ENCODE measurements at regions not wholly inside any gene's neighbourhood (a gene's known extent, or its start where the extent isn't known, plus 50 kb on each side); places are given as distances from the start of the nearest gene placed in this dataset.

DNA sequence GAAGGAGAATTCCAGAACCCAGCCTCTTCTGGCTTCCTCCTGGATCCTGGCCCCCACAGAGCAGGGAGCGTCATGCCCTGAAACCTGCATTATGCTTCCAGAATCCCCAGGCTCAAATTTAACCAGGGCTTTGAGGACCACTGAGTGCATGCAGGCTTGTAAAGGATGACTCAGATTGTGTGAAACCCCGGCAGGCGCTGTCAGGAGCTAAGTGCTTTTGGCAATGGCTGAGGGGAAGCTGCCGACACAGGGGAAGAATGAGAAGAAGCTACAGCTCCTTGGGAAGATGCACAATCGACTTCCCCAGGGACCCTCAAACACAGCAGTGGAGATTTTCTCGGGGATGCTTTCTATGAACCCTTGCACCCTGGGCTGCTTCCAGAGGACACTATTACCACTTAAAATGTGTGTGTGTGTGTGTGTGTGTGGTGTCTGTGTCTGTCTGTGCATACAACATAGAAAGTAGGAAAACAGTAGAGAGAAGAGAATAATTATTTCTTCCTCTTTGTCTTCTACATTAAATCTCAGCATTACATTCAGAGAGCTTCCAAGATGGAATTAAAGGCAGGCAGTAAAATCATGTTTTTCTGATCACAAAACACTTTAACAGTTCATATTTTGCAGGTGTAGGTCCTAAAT is 183.5 kb upstream of the INHBA start:
- TF ChIP-seq, protein P1, sequence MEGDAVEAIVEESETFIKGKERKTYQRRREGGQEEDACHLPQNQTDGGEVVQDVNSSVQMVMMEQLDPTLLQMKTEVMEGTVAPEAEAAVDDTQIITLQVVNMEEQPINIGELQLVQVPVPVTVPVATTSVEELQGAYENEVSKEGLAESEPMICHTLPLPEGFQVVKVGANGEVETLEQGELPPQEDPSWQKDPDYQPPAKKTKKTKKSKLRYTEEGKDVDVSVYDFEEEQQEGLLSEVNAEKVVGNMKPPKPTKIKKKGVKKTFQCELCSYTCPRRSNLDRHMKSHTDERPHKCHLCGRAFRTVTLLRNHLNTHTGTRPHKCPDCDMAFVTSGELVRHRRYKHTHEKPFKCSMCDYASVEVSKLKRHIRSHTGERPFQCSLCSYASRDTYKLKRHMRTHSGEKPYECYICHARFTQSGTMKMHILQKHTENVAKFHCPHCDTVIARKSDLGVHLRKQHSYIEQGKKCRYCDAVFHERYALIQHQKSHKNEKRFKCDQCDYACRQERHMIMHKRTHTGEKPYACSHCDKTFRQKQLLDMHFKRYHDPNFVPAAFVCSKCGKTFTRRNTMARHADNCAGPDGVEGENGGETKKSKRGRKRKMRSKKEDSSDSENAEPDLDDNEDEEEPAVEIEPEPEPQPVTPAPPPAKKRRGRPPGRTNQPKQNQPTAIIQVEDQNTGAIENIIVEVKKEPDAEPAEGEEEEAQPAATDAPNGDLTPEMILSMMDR (conservative IDR thresholded peaks at IDR 0.05; ENCODE audit: control insufficient read depth, insufficient read depth, low read depth, low read length) = no peak
- no peak overlapping the region for H3K4me3 ChIP-seq (ENCODE audit: control insufficient read depth, low read depth, low read length)
- peak; percentile 98 for DNase-seq (ENCODE audit: low read depth)

- TF ChIP-seq, protein P1 (conservative IDR thresholded peaks at IDR 0.05; ENCODE audit: control insufficient read depth, insufficient read depth, low read depth, low read length) = no peak
- H3K4me3 ChIP-seq (ENCODE audit: control insufficient read depth, low read depth, low read length) = no peak overlapping the region
- peak; percentile 70 for DNase-seq (ENCODE audit: low read depth)
Observed at GRCh38 chr7:41885748-41886147, 182.9 kb upstream of the INHBA start.

GRCh38 chr7:41885078-41885477 is 182.2 kb upstream of the INHBA start:
- H3K4me3 ChIP-seq (ENCODE audit: control insufficient read depth, low read depth, low read length) = no peak overlapping the region
- peak; percentile 60 for DNase-seq (ENCODE audit: low read depth)
- TF ChIP-seq, protein P1 (conservative IDR thresholded peaks at IDR 0.05; ENCODE audit: control insufficient read depth, insufficient read depth, low read depth, low read length) = no peak

DNA sequence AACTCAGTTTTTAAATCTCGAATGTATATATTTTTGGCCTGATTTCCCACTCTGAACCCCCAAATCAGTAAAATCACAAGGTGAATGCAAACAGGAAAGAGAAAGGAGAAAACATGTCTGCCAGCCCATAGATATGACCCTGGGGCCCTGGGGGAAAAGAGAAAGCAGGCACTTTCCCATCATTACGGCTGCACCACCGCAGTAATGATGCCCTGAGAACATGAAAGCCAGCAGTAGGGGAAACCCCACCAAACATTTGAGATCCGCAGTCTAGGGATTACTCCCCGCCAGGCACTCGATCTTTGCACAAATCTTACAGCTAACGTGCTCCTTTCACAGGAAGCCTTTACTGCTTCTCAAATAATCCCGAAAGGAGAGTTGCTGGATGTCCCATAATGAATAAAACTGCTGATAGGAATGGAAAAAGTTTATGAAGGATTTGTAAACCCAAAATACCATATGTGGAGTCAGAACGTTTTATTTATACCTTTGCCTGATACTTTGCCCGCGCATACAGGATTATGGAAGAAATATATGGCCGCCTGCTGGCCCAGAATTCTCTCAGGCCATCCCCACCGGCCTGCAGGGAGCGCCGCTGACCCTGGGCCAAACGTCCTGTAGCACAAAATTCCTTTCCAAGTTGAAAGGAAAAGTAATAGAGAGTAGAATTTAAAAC is 180.0 kb upstream of the INHBA start:
- TF ChIP-seq, protein P1 (conservative IDR thresholded peaks at IDR 0.05; ENCODE audit: control insufficient read depth, insufficient read depth, low read depth, low read length) = no peak

GRCh38 chr7:41882256-41882655 is 179.4 kb upstream of the INHBA start:
- TF ChIP-seq, protein P1 (conservative IDR thresholded peaks at IDR 0.05; ENCODE audit: control insufficient read depth, insufficient read depth, low read depth, low read length) = no peak
- no peak for DNase-seq (ENCODE audit: low read depth)
- no peak overlapping the region for H3K4me3 ChIP-seq (ENCODE audit: control insufficient read depth, low read depth, low read length)

More for the DNA sequence above, 180.0 kb upstream of the INHBA start:
- no peak for DNase-seq (ENCODE audit: low read depth)
- no peak overlapping the region for H3K4me3 ChIP-seq (ENCODE audit: control insufficient read depth, low read depth, low read length)

DNA sequence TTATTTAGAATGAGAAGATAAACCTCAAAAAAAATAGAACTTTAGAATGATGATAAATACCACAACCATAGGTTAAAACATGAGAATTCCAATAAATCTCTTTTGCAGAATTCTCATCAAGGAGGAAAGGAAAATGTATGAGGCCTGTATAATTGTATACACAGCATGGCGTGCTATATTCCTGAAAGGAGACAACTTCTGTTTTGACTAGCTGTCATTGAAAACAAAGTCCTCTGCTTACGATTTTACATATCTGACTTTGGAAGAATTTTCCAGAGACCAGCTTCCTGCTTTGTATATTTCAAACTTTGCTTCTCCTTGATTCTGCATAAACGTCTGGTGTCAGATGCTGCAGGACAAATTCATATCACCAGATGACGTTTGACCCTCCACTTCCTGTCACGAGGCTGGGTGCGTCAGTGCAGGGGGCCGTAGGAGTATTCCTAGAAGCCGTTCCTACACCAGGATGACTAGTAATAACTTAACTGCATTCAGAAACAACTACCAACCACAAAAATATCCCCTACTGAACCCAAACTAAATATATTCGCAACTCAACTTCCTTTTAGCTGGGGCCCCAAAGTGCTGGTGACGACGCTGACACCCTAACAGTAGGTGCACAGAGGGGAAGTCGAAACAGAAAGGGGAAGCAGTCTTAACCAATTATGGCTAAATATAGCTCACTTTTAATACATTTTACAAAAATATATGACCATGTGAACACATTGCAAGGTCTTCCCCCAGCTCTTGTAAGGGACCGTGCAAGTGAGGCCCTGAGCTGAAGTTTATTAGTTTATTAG is 178.6 kb upstream of the INHBA start:
- TF ChIP-seq, protein P1 (conservative IDR thresholded peaks at IDR 0.05; ENCODE audit: control insufficient read depth, insufficient read depth, low read depth, low read length) = no peak
- no peak overlapping the region for H3K4me3 ChIP-seq (ENCODE audit: control insufficient read depth, low read depth, low read length)
- DNase-seq (ENCODE audit: low read depth) = no peak

Measured in fibroblast of mammary gland (primary cell).